ENCODE measurements at regions not wholly inside any gene's neighbourhood (a gene's known extent, or its start where the extent isn't known, plus 50 kb on each side); places are given as distances from the start of the nearest gene placed in this dataset.

- no peak for DNase-seq
These were observed 81.4 kb upstream of the DUSP22 start for GRCh38 chr6:210778-211374.

DNA sequence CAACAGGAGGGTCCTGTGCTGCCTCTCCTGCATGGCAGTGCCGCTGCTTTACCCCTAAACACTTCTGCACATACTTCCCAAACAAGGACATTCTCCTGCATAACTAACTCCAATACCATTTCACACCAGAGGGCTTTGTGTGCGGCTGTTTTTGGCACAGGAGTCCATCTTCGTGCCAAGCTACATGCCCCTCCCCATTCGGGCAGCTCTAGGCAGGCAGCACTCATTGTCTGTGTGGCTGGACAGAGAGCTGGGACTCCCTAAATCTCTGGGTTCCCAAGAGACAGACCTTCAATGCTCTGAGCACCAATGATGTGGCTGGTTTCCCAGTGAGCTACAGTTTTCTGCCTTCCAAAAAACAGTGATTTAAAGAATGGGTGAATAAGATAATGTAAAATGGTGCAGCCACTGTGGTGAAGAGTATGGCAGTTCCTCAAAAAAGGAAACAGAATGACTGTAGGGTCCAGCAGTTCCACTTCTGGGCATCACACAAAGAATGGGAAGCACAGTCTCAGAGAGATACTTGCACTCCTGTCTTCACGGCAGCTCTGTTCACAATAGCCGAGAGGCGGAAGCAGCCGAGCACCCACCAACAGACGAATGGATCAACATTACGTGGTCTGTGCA is 80.3 kb upstream of the DUSP22 start:
- no peak for DNase-seq

GRCh38 chr6:213284-213683 is 79.0 kb upstream of the DUSP22 start:
- no peak for DNase-seq

DNA sequence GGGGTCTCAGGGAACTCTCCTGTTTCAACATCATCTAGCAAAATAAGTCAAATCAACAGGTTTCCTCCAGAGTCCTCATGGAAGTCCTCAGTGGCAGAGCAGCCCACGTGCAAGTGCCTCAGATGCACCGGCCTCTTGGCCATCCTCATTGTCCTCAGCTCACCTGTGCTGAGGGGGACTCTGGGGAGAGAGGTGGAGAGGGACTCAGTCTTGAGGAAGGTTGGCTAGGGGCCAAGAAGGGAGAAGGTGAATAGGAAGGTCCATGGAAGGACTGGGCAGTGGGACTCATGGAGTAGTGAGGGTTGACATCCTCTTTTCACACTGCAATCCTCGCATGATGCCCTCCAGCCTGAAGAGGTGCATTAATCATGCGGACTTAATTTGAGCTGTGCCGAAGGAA is 77.9 kb upstream of the DUSP22 start:
- DNase-seq, result no peak

GRCh38 chr6:215335-216034 is 76.8 kb upstream of the DUSP22 start:
- no peak for DNase-seq

- no peak for DNase-seq
These were observed 75.1 kb upstream of the DUSP22 start for GRCh38 chr6:217048-217659.

DNA sequence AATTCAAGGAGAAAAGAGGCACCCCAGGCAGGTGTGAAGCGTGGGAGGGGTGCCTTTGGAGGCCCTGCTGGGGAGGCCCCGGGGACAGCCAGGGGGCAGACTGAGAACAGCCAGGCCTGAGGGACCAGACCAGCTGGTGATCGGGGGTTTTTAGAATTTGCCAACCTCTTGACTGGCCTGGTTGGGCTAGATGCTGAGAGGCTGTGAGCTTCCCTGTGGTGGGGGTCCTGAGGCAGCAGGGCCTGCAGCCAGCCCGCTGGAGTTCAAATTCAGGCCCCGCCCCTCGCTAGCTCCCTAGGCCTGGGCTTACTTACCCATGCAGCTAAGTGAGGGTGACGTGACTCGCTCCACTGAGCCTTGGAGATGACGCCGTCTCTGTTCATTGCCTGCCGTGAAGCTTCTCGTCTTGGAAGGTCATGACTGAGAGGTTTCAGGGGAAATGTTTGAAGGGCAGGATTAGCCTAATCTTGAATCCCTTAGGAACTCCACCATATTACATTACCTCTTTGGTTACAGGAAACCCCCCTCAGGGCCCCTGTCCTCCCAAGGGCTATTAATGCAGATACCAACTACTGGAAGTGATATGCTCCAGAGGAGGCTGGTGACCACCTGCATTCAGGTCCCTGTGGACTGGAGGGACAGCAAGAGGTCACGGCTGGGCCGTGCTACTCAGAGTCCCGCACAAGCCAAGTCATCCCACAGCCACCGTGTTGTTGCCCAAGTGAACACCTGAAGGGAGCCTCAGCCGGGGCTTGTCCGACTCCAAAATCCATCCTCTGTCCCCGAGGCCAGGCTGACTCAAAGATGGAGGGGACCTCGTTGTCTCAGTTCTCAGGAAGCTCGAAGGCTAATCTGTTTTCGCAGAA is 73.9 kb upstream of the DUSP22 start:
- no peak for DNase-seq

- DNase-seq, result no peak
These were observed 73.2 kb upstream of the DUSP22 start for GRCh38 chr6:219019-219570.

DNA sequence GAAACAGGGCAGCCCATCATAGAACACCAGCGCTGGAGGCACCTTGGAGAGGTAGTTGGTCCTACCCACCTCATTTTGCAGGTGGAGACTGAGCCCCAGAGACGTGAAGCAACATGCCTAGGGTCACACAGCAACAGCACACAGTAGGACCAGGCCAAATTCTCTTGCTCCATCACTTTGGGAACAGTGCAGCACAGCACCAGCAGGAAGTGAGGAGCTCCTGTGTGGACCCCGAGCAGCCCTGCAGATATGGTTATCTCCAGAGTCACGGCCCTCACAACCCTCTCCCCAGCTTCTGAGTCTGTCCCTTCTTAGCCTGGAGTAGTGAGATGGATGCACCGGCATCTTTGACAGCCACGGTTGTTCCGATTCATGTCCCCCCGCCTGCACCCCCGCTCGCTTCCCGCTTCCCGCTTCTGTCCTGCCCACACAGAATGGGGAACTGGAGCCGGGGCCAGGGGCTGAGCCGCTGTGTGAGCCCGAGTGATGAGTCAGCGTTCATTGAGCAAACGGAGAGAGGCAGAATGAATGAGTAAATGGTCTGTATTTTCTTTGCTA is 72.6 kb upstream of the DUSP22 start:
- DNase-seq, result no peak

DNA sequence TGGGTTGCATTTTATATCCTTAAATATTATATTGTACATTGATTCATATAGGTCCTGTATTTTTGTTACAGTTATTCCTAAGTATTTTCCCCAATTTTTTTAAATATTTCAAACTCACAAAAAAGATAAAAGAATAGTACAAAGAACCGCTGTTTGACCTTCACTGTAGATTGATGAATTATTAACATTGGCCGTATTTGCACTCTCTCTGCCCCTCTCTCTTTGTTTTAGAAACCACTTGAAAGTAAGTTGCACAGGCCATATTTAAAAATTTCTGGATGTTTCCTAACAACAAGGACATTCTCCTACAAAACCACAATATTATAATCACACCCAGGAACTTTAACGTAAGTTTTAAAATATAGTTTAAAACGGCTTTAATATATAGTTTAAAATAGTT is 72.0 kb upstream of the DUSP22 start:
- no peak for DNase-seq

DNA sequence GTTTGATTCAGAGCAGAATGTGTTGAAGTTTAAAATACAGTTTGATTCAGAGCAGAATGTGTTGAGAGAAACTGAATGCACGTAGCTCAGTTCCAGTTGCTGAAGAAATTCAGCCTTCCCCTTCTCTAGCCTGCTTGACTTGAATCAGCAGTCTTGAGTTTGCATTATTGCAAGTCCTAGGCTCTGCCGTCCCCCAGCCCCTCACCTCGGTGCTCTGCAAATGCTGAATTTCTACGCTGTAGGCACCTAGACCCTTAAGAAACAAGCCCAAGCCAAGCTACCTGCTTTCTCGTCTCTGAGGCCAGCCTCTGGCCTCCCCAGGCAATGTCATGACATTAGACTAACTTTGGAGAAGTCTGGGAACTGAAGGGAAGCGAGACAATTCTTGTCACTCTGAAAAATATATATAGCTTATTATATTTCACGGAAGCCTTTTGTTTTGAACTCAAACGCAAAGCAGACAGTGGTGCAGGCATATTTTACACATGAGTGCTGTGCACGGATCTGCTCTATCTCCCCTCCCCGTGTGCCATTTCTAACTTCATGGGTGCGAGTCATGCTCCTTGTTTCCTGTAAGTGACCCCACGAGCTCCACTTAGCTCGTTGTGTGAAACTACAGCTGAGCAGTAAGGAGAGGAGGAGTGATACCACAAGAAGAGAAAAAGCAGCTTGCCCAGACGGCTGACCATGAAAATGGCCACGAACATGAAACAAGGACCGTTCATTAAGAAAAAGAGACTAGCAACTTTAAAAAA is 71.4 kb upstream of the DUSP22 start:
- DNase-seq, result no peak

DNA sequence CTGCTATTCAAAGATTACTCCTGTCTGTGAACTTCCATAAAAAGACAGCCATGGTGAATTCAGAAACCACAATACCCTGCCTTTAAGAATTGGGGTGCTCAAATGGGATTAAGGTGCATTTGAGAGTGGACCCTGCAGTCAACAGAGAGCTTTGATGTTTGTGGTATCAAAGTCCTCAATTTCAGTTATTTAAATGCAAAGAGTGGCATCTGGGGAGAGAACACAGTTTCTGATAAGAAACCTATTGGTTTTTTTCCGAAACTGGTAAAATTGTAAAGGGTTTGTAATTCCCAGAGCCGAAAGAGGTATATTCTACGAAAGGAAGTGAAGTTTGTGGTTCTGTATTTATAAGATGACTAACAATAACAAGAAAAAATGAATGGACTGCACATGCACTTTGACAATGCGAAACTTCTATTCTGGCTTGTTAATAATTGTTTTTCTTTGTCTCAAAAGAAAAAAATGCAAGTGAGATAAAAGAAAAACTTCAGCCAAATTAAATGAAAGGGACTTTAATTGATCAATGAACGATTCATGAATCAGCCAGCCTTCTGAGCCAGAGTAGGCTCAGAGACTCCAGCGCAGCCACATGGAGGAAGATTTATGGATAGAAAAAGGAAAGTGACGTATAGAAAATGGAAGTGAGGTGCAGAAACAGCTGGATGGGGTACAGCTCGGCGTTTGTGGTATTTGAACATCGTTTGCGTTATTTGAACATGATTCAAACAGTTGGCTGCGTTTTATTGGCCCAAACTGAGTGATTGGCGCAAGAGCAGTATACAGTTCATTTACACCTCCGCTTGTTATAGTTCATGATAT is 70.5 kb upstream of the DUSP22 start:
- no peak for DNase-seq

DNA sequence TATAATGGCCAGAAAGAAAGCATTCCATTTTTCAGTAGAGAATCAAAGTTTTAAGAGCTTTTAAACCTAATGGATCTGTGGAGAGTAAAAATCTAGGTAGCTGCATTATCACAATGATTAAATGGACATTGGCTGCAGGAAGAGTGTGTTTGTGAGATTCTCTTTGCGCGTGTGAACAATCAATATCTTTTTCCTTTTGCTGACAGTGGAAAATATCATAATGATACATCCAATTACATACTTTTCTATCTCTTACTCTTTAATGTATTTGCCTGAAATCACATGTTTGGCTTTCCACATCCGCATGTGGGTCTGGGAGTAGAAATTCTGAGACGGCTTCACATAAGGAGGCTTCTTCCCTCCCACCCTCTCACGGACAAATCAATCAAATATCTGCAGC is 69.8 kb upstream of the DUSP22 start:
- DNase-seq, result no peak

- no peak for DNase-seq
These were observed 69.2 kb upstream of the DUSP22 start for GRCh38 chr6:223136-223535.

- no peak for DNase-seq
These were observed 68.5 kb upstream of the DUSP22 start for GRCh38 chr6:223763-224162.

- DNase-seq, result no peak
These were observed 67.9 kb upstream of the DUSP22 start for GRCh38 chr6:224350-224749.

DNA sequence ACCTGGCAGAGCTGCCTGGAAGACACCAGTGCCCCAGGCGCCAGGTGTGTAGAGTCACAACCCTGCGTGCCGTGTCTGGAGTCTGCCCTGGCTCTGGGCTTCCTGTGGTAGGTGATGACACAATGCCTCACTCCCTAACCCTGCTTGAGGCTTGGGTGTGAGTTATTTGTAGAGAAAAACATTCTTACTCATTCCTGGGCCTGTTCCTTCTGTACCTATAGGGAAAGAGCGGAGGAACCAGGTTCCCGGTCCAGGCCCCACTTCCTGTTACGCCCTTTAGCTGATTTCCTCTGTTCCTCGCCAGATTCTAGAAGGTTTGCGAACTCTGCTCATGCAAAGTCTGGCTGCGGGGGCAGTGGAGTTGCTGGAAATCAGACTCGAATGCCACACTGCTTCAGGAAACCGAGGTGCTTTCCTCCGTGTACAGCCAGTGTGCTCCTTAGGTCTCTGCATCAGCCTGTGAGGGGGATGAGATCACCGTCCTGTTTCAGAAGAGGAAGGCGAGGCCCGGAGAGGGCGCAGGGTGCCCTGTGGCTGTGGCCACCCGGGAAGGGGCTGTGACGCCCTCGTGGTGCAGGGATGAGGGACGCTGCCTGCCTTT is 67.1 kb upstream of the DUSP22 start:
- DNase-seq, result no peak

- DNase-seq, result no peak
These were observed 66.4 kb upstream of the DUSP22 start for GRCh38 chr6:225907-226306.

DNA sequence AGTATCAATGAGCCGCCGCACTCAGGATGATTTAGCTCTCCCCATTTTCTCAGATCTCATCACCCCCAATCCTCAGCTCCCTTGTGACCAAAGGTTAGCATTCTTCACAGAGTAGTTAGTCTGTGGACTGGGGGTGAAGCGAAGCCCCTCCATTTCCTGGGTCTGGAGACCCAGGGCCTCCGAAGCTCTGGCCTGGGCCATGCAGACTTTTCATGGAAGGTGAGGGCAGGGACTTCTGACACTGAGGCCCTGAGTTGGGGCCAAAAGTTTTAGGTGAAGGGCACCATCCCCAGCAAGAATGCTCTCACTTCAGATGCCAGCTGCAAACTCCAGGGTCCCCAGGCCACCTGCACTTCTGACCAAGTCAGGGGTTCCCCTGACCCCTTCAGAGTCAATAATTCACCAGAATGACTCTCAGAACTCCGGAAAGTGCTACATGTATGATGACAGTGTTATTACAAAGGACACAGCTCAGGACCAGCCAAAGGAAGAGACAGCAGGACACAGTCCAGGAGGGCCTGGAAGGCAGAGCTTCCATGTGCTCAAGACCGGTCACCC is 65.7 kb upstream of the DUSP22 start:
- DNase-seq, result no peak
